ENCODE measurements at regions not wholly inside any gene's neighbourhood (a gene's known extent, or its start where the extent isn't known, plus 50 kb on each side); places are given as distances from the start of the nearest gene placed in this dataset.

GRCh38 chr5:42887575-42887974 is 75.9 kb upstream of the SELENOP start (continued):
- TF ChIP-seq ATF2 (IDR thresholded peaks at IDR 0.05; ENCODE audit: low read length) (no peak), KDM4A (IDR thresholded peaks at IDR 0.05; ENCODE audit: low read depth, low read length, severe bottlenecking) (no peak), KDM1A (IDR thresholded peaks at IDR 0.05; ENCODE audit: borderline replicate concordance, low read length) (no peak), SAP30 (IDR thresholded peaks at IDR 0.05; ENCODE audit: insufficient read depth, insufficient replicate concordance, low read length) (no peak), NRF1 (IDR thresholded peaks at IDR 0.05; ENCODE audit: low read depth, low read length) (no peak), POU5F1 (IDR thresholded peaks at IDR 0.05; ENCODE audit: low read depth, low read length) (no peak)
